Astrocyte of the spinal cord (primary cell): ENCODE measurements at regions not wholly inside any gene's neighbourhood (a gene's known extent, or its start where the extent isn't known, plus 50 kb on each side); places are given as distances from the start of the nearest gene placed in this dataset.

Source experiments
- DNase-seq: peaks from one replicate; pipeline ENCODE4 v3.0.0; 2011; ENCODE audit warnings: low read depth, low spot score
- H3K4me3 ChIP-seq: 2 replicates; pipeline ENCODE4 v1.5.1; 2011; ENCODE audit warnings: low read depth, mild to moderate bottlenecking, low read length, moderate library complexity
- CTCF ChIP-seq: IDR thresholded peaks from 2 replicates; pipeline ENCODE4 v1.5.1; 2012; ENCODE audit warnings: low read depth, mild to moderate bottlenecking, low read length, inconsistent platforms
- in situ Hi-C: cut with HindIII; loops from 2 replicates; pipeline ENCODE4 v1.10.0; 2017; ENCODE audit warnings: low sequenced_read_pairs

- TF ChIP-seq CTCF = no peak
- no peak for DNase-seq
Observed at GRCh38 chr4:12586242-12587006, 897.7 kb downstream of the RAB28 start.

DNA sequence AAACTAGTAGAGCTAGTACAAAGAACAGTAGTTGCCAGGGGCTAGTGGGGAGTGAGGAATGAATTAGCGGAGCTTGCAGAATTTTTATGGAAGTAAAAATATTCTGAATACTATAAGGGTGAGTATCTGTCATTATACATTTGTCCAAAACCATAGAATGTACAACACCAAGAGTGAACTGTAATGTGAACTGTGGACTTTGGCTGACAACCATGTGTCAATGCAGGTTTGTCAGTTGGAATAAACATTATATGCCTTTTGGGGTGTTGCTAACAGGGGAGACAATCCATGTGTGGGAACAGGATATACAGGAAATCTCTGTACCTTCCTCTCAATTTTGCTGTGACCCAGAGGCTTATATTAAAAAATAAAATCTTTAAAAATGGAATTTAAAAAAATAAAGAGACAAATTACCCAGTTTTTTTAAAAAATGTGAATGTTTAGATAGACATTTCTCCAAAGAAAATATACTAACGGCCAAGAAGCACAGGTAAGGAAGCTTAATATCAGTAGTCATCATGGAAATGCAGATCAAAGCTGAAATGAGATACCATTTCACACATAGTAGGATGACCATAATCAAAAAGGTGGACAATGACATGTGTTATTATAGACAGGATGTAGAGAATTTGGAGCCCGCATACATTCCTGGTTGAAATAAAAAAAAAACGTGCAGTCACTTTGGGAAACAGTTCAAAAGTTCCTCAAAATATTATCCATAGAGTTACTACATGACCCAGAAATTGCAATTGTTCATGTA, 899.8 kb downstream of the RAB28 start:
- in situ Hi-C loops = no loop called here
- DNase-seq = no peak
- no peak for TF ChIP-seq CTCF
- H3K4me3 ChIP-seq = no peak overlapping the region

More at GRCh38 chr4:12586242-12587006, 897.7 kb downstream of the RAB28 start:
- no peak overlapping the region for H3K4me3 ChIP-seq
- in situ Hi-C loops = no loop called here

GRCh38 chr4:12583275-12583674, 900.9 kb downstream of the RAB28 start:
- DNase-seq = peak; percentile 1
- TF ChIP-seq CTCF = no peak
- H3K4me3 ChIP-seq = no peak overlapping the region
- in situ Hi-C loops = no loop called here

DNA sequence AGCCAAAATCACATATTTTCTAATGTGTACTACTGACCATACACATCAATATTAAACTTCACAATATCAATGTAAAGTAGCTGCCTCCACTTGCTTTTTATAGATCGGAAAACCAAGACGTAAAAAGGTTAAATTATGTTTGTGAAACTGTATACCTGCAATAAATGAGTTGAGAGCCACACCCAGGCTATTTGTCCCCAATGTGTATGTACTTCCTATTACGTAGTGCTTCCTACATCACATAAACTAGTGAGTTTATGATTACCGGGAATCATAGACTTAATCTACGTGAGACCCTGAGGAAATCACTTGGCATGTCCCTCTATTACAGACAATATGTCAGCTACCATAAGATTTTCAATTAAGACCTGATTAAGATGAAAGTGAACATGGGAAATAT, 903.4 kb downstream of the RAB28 start:
- H3K4me3 ChIP-seq = no peak overlapping the region
- in situ Hi-C loops = no loop called here
- no peak for DNase-seq
- no peak for TF ChIP-seq CTCF

GRCh38 chr4:12579172-12579571, 905.0 kb downstream of the RAB28 start:
- TF ChIP-seq CTCF = no peak
- no peak for DNase-seq
- in situ Hi-C loops = no loop called here
- H3K4me3 ChIP-seq = no peak overlapping the region

- in situ Hi-C loops = no loop called here
- DNase-seq = no peak
- no peak overlapping the region for H3K4me3 ChIP-seq
- TF ChIP-seq CTCF = no peak
Observed at GRCh38 chr4:12576409-12576808, 907.7 kb downstream of the RAB28 start.
